WTC11 (cell line): ENCODE measurements at regions not wholly inside any gene's neighbourhood (a gene's known extent, or its start where the extent isn't known, plus 50 kb on each side); places are given as distances from the start of the nearest gene placed in this dataset.
"Not testable (repeated sequence)": the region's sequence is repeated elsewhere in the genome, so short reads cannot be mapped to it uniquely, and the experiment has no call there.

Experiments
- ATAC-seq: fragments of 200-7000 bp; cut with Tn5 transposase; 2 replicates; pipeline ENCODE4 v1.10.0; 2021; ENCODE audit warnings: mild to moderate bottlenecking, moderate library complexity
- CTCF ChIA-PET: fragments of 300-600 bp; sonication (Branson Sonifier 250); formaldehyde crosslinking; loops from one replicate; lab custom pipeline; 2021; ENCODE audit warnings: antibody characterized with exemption; lab: Charles Lee
- POLR2A ChIA-PET: fragments of 350-600 bp; sonication (Branson Sonifier 250); formaldehyde crosslinking; loops from one replicate; lab custom pipeline; 2021; ENCODE audit warnings: antibody characterized with exemption; lab: Charles Lee
- DNase-seq: peaks from one replicate; pipeline ENCODE4 v3.0.0; 2021; ENCODE audit warnings: low spot score
- H3K27ac Mint-ChIP-seq: 2 replicates; pipeline ENCODE4 v1.8.0; 2021; ENCODE audit warnings: mixed read lengths
- H3K27me3 Mint-ChIP-seq: 2 replicates; pipeline ENCODE4 v1.8.0; 2021; ENCODE audit warnings: low read depth, mild to moderate bottlenecking, moderate library complexity, mixed read lengths
- H3K36me3 Mint-ChIP-seq: 2 replicates; pipeline ENCODE4 v1.8.0; 2021; ENCODE audit warnings: mixed read lengths
- H3K4me1 Mint-ChIP-seq: 2 replicates; pipeline ENCODE4 v1.8.0; 2022; ENCODE audit warnings: mixed read lengths
- H3K4me3 Mint-ChIP-seq: 2 replicates; pipeline ENCODE4 v1.8.0; 2021; ENCODE audit warnings: mild to moderate bottlenecking, moderate library complexity, mixed read lengths
- H3K9me3 Mint-ChIP-seq: 2 replicates; pipeline ENCODE4 v1.8.0; 2021; ENCODE audit warnings: mixed read lengths
- ARID4B ChIP-seq: sonication (generic); formaldehyde crosslinking; IDR thresholded peaks from 2 replicates; pipeline ENCODE4 v1.8.0; 2023; ENCODE audit warnings: missing genetic modification reagents, mild to moderate bottlenecking, borderline replicate concordance
- ATF3 ChIP-seq: sonication (generic); formaldehyde crosslinking; conservative IDR thresholded peaks from 2 replicates; pipeline ENCODE4 v1.8.1; 2022; ENCODE audit warnings: mild to moderate bottlenecking, missing genetic modification reagents
- CBFB ChIP-seq: sonication (generic); formaldehyde crosslinking; IDR thresholded peaks from 2 replicates; pipeline ENCODE4 v1.8.1; 2022; ENCODE audit warnings: mild to moderate bottlenecking, low read depth, missing genetic modification reagents
- CDX4 ChIP-seq: fragments of 250-450 bp; sonication (Bioruptor Pico); IDR thresholded peaks from 2 replicates; pipeline ENCODE4 v1.9.0; 2021; ENCODE audit warnings: moderate library complexity, mild to moderate bottlenecking, inconsistent platforms, borderline replicate concordance
- E2F1 ChIP-seq: sonication (generic); formaldehyde crosslinking; IDR thresholded peaks from 2 replicates; pipeline ENCODE4 v1.8.0; 2022; ENCODE audit warnings: mild to moderate bottlenecking, missing genetic modification reagents
- EMX1 ChIP-seq: fragments of 250-450 bp; sonication (Bioruptor Pico); IDR thresholded peaks from 2 replicates; pipeline ENCODE4 v1.8.0; 2021; ENCODE audit warnings: mild to moderate bottlenecking
- ERG ChIP-seq: fragments of 250-450 bp; sonication (Bioruptor Pico); IDR thresholded peaks from 2 replicates; pipeline ENCODE4 v1.8.0; 2021; ENCODE audit warnings: mild to moderate bottlenecking
- ESRRA ChIP-seq: sonication (generic); formaldehyde crosslinking; IDR thresholded peaks from 2 replicates; pipeline ENCODE4 v1.8.1; 2022; ENCODE audit warnings: mild to moderate bottlenecking, missing genetic modification reagents, borderline replicate concordance
- FOXK1 ChIP-seq: sonication (generic); formaldehyde crosslinking; IDR thresholded peaks from 2 replicates; pipeline ENCODE4 v1.8.0; 2022; ENCODE audit warnings: mild to moderate bottlenecking, moderate library complexity, missing genetic modification reagents
- JAZF1 ChIP-seq: fragments of 250-450 bp; sonication (Bioruptor Pico); IDR thresholded peaks from 2 replicates; pipeline ENCODE4 v1.9.0; 2021; ENCODE audit warnings: moderate library complexity, mild to moderate bottlenecking, inconsistent platforms
- MYBL2 ChIP-seq: sonication (generic); formaldehyde crosslinking; IDR thresholded peaks from 2 replicates; pipeline ENCODE4 v1.8.1; 2023; ENCODE audit warnings: mild to moderate bottlenecking, moderate library complexity, missing genetic modification reagents
- NFATC4 ChIP-seq: fragments of 250-450 bp; sonication (Bioruptor Pico); IDR thresholded peaks from 2 replicates; pipeline ENCODE4 v1.9.0; 2021; ENCODE audit warnings: mild to moderate bottlenecking
- NR3C1 ChIP-seq: sonication (generic); formaldehyde crosslinking; conservative IDR thresholded peaks from 2 replicates; pipeline ENCODE4 v1.8.1; 2023; ENCODE audit warnings: low read depth, mild to moderate bottlenecking, missing genetic modification reagents
- OVOL2 ChIP-seq: fragments of 250-450 bp; sonication (Bioruptor Pico); IDR thresholded peaks from 2 replicates; pipeline ENCODE4 v1.9.0; 2021; ENCODE audit warnings: mild to moderate bottlenecking, borderline replicate concordance
- RORB ChIP-seq: fragments of 250-450 bp; sonication (Bioruptor Pico); IDR thresholded peaks from 2 replicates; pipeline ENCODE4 v1.9.0; 2021; ENCODE audit warnings: mild to moderate bottlenecking
- SMAD3 ChIP-seq: sonication (generic); formaldehyde crosslinking; IDR thresholded peaks from 2 replicates; pipeline ENCODE4 v1.8.0; 2022; ENCODE audit warnings: missing genetic modification reagents, mild to moderate bottlenecking, borderline replicate concordance
- ZBTB21 ChIP-seq: sonication (generic); formaldehyde crosslinking; IDR thresholded peaks from 2 replicates; pipeline ENCODE4 v1.8.1; 2023; ENCODE audit warnings: mild to moderate bottlenecking, missing genetic modification reagents, borderline replicate concordance
- ZNF121 ChIP-seq: sonication (generic); formaldehyde crosslinking; IDR thresholded peaks from 2 replicates; pipeline ENCODE4 v1.8.0; 2023; ENCODE audit warnings: missing genetic modification reagents
- ZNF317 ChIP-seq: sonication (generic); formaldehyde crosslinking; IDR thresholded peaks from 2 replicates; pipeline ENCODE4 v1.8.1; 2023; ENCODE audit warnings: low read depth, mild to moderate bottlenecking, moderate library complexity, missing genetic modification reagents, borderline replicate concordance
- ZNF416 ChIP-seq: fragments of 250-450 bp; sonication (Bioruptor Pico); IDR thresholded peaks from 2 replicates; pipeline ENCODE4 v1.9.0; 2021; ENCODE audit warnings: mild to moderate bottlenecking, inconsistent platforms

GRCh38 chr4:82090717-82091116 is 283.1 kb downstream of the HNRNPD start (continued):
- no peak for TF ChIP-seq ZNF317 (CRISPR knock-in tag)
- TF ChIP-seq RORB (CRISPR knock-in tag), result no peak

GRCh38 chr4:82084747-82085146 is 289.0 kb downstream of the HNRNPD start:
- no peaks in the 10 kb centered on the region for H3K27me3 Mint-ChIP-seq
- H3K4me3 Mint-ChIP-seq, result no peak overlapping the region
- POLR2A ChIA-PET, result no interaction called here
- peaks cover 16% of the 10 kb centered on the region for H3K4me1 Mint-ChIP-seq
- no peak for DNase-seq
- H3K9me3 Mint-ChIP-seq, result peaks cover 15% of the 10 kb centered on the region
- no peak for ATAC-seq
- TF ChIP-seq ARID4B (CRISPR knock-in tag), result no peak
- TF ChIP-seq ZNF121, result no peak
- no peak for TF ChIP-seq E2F1 (CRISPR knock-in tag)
- no peak for TF ChIP-seq ZBTB21 (CRISPR knock-in tag)
- TF ChIP-seq ESRRA (CRISPR knock-in tag), result no peak
- no peak for TF ChIP-seq EMX1 (CRISPR knock-in tag)
- TF ChIP-seq CDX4, result no peak
- no peak overlapping the region for H3K27ac Mint-ChIP-seq
- CTCF ChIA-PET, result no interaction called here
- H3K36me3 Mint-ChIP-seq, result peaks cover 4% of the 10 kb centered on the region

GRCh38 chr4:82077471-82077995 is 296.3 kb downstream of the HNRNPD start:
- H3K36me3 Mint-ChIP-seq, ATAC-seq, H3K27ac Mint-ChIP-seq, H3K4me3 Mint-ChIP-seq, H3K27me3 Mint-ChIP-seq, H3K9me3 Mint-ChIP-seq, DNase-seq, CTCF ChIA-PET, POLR2A ChIA-PET: not testable (repeated sequence)
- peaks cover 13% of the 10 kb centered on the region for H3K4me1 Mint-ChIP-seq

- no peak for DNase-seq
- POLR2A ChIA-PET, result no interaction called here
- Mint-ChIP-seq H3K4me3 (no peak overlapping the region), H3K36me3 (no peaks in the 10 kb centered on the region; the same call in 1 of the 2 replicates), H3K9me3 (peaks cover 6% of the 10 kb centered on the region; the same call in 1 of the 2 replicates), H3K4me1 (peaks cover 16% of the 10 kb centered on the region), H3K27me3 (no peaks in the 10 kb centered on the region), H3K27ac (no peak overlapping the region)
- TF ChIP-seq ZNF416 (no peak), FOXK1 (CRISPR knock-in tag) (no peak)
- ATAC-seq, result no peak
- CTCF ChIA-PET, result no interaction called here
These were observed 297.0 kb downstream of the HNRNPD start for GRCh38 chr4:82076809-82077208.

- H3K4me1 Mint-ChIP-seq, result peaks cover 14% of the 10 kb centered on the region
- ATAC-seq, result no peak
These were observed 297.4 kb downstream of the HNRNPD start for GRCh38 chr4:82076359-82076758.

More at GRCh38 chr4:82076359-82076758, 297.4 kb downstream of the HNRNPD start:
- TF ChIP-seq NFATC4 (CRISPR knock-in tag) (no peak), SMAD3 (CRISPR knock-in tag) (no peak), CBFB (no peak), ATF3 (CRISPR knock-in tag) (no peak), NR3C1 (CRISPR knock-in tag) (no peak), EMX1 (CRISPR knock-in tag) (no peak), MYBL2 (CRISPR knock-in tag) (no peak), JAZF1 (CRISPR knock-in tag) (no peak), OVOL2 (no peak), ERG (CRISPR knock-in tag) (no peak)
- peaks cover 6% of the 10 kb centered on the region; the same call in 1 of the 2 replicates for H3K9me3 Mint-ChIP-seq
- H3K27ac Mint-ChIP-seq, result no peak overlapping the region
- no peaks in the 10 kb centered on the region for H3K27me3 Mint-ChIP-seq
- no peak for DNase-seq
- ChIA-PET CTCF (no interaction called here), POLR2A (no interaction called here)
- no peak overlapping the region for H3K4me3 Mint-ChIP-seq
- H3K36me3 Mint-ChIP-seq, result no peaks in the 10 kb centered on the region; the same call in 1 of the 2 replicates
